HG03175 (cell line): ENCODE measurements at regions not wholly inside any gene's neighbourhood (a gene's known extent, or its start where the extent isn't known, plus 50 kb on each side); places are given as distances from the start of the nearest gene placed in this dataset.

Experiments
- ATAC-seq: cut with Tn5 transposase; IDR thresholded peaks from one replicate; pipeline ENCODE4 v1.9.1; 2021; ENCODE audit warnings: mild to moderate bottlenecking, moderate library complexity; ENCODE audit not compliant: unreplicated experiment

DNA sequence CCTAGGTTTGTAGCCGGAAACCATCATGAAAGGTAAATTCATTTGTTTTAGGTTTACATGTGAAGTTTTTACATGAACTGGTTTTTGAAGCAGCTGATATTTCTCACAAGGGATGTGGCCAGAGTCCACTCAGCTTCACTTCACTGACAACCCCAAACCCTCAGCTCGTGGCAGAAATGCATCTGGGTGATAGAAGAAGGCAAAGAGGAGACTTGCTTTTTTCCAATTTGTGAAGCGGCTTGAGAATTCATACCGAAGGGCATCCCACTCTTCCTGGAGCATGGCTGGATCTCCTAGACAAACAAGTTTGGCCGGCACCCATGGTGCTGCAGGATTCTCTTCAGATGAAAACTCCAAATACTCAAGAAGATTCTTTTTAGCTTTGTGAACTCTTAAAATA lies 392.8 kb upstream of the CNR1 start:
- no peak for ATAC-seq

DNA sequence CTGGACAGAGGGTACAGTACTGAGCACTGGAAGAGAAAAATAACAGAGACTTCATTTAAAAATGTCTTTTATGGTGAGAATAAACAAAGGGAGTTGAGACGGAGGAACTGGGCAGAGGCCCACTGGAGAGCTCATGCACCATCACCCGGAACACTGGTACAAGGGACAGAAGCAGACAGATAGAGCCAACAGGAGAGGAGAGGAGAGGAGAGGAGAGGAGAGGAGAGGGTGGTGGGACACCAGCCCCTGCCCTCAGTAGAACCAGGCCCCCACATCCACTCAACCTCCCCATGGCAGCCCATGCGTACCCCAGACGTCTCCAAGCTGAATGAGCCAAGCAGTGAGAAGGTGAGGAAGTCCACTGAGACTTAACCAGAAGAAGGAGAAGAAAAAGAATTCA lies 390.5 kb upstream of the CNR1 start:
- no peak for ATAC-seq

DNA sequence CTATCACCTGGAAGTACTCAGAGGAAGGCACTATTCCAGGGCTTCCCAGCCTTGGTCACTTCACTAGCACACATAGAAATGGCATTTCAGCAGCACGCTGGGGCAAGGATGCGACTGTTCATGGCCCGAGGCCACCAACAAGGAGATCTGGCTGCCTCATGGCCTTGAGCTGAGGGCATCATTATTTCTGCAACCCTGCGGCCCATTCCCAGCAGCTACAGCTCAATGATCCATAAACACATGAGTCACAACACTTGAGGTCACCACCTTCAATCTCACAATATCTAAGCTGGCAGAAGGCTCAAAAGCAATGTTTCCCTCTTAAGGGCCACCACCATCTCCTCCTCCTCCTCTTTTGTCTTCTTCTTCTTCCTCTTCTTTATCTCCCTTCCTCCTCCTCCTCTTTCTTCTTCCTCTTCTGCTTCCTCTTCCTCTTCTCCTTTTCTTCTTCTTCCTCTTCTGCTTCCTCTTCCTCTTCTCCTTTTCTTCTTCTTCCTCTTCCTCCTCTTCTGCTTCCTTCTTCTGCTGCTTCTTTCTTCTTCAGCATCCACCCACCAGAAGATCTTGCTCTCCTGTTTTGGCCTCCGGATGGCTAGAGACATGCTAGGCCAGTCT lies 382.9 kb upstream of the CNR1 start:
- no peak for ATAC-seq

DNA sequence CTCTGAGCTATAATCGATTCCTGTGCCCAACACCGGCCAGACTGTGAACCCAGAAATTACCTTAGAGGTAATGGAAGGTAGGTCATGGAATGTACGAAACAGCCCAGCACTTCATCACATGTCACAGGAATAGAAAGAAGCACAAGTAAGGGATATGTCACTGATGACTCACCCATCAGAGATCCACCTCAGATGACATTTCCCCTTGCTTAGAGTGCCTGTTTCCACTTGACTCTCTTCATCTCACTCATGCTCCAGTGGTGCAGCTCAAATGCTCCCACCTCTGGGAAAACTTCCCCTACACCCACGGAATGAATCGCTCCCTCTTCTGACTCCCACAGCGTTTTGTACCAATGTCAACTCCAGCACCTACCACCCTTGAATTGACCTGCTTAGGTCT lies 381.6 kb upstream of the CNR1 start:
- no peak for ATAC-seq

DNA sequence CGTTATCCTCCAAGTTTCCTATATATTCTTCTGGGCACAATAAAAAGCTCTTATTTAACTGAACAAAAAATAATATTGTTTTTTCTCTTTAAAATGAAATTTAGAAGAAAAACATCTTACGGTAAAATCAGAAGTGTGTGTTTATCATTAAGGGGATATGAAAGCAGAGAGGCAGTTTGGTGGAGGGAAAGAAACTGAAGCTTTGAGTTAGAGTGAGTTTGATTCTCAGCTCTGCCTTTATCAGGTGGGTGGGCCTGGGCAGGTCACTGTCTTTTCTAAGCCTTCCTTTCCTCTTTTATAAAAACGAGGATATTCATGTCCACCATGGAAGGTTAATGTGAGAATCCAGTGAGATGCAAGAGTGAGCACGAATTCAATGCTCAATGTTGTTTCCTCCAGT lies 379.8 kb upstream of the CNR1 start:
- ATAC-seq = no peak

DNA sequence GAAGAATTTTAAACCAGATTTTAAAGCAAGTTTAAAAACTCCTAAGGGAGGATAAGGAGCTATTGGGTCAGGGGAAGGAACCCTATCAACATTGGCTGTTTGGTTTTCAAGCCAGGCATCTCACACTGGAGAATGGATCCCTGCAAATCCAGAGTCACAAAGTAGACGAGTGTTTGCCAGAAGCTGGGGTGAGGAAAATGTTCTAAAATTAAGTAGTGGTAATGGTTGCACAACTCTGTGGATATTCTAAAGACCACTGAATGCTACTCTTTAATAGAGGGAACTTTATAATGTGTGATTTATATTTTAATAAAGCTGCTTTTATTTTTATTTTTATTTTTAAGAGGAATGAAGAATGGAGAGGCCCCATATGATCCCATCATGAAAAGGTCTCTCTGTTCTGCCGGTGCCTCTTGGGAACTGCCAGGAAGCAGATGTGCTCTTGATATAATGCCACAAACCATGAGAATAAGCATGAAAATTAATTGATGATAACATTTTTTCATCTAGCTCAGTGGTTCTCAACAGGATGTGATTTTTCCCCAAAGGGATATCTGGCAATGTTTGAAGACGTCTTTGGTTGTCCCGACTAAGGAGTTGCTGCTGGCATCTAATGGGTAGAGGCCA lies 379.0 kb upstream of the CNR1 start:
- no peak for ATAC-seq

DNA sequence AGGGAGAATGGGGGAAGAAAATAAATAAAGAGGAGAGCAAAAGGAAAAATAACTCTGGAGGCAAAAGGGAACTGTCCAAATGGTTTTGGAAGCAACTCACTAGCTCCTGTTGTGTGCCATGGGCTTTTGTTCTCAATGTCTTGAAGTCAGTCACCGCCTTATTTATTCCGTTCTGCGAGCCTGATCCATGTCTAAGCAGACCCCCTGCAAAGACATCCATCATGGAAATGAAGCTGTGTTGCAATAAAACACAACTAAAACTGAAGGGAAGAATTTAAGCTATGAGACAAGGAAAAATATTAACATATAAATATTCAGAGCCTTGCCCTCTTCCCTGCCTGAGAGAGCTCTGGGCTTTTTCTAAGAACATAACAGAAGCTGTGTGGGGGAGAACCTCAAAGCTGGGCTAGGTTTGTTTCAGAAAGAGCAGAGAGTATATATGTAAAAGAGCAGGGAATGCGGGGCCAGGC lies 373.2 kb upstream of the CNR1 start:
- ATAC-seq = no peak

DNA sequence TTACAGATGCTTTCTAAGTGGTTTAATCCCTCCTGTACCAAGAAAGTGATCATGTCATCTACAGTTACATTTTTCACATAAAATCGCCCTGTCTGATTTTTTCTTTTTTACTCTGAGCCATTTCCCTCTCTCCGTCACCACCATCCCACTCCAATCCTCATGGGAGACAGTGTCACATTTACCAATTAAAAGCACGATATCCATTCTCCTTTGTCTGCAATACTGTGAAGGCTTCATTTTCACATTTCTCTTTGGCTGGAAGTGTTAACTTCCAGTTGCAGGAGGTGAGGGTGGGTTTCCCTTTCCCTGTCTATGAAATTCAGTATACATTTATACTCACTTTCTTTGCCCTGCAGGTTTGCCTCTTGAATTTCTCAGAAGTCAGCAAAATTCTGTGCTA lies 372.7 kb upstream of the CNR1 start:
- ATAC-seq = no peak

DNA sequence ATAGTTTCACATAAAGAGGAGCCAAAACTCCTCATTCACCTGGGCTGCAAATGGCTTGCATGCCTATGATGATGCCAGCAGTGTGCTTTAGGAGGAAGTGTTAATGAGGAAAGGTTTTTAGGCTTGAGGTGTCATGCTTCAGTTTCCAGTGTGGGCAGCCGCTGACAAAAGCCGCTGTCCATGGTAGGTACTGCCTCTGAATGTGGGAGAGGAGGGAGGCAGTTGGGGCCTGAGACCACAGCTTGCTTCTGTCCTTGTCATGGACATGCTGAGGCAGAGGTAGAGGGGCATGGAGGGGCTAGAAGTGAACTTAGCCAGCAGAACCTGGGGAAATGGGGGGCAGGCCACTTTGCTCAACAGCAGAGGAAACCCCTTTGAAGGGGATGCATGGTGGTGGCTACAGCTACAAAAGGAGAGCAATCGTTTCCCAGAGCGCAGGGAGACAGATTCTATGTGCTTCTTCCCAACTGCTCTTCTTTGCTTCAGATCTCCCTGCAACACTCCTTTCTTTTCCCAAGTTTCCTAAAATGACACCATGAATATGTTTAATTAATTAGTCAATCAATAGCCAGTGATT lies 372.1 kb upstream of the CNR1 start:
- no peak for ATAC-seq

DNA sequence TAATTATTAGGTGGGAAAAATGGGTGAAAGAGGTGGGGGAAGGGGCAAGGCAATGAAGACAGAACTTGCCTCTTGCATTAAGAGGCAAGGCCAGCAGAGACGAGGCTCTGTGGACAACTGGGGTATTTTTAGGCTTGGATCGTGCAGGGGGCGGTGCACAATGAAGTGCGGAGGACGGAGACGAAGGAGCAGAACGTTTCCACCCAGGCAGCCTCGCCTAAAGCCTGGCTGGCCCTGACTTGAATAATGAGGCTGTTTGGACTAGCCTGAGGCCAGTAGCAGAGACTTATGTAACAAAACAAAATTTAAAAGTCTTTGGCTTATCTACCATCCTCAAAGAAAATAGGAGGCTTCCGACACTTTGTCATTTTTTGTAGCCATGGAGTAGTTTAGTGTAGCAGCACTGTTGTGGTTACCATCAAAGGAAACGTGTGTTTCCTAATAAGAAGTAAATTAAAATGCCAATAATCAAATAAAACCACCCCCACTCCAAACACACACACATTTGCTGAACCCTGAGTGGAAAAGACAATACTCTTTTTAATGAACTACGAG lies 370.0 kb upstream of the CNR1 start:
- ATAC-seq = no peak

DNA sequence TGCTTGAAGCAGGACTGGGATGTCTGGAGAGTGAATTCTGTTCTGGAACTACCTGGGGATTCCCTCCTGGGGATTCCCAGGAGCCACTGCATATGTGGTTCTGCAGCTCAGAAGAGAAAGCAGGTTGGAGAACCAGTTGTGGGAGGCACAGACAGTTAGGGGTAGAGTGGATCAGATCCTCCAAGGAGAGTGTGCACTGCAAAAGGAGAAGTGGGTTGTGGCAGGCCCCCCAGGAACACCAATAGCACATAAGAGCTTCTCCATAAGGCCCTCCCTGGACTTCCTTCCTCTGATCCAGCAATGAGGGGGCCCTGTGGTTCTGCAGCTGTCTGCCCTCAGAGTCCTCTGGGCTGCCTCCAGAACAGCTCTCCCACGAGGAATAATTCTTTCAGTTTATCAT lies 369.2 kb upstream of the CNR1 start:
- no peak for ATAC-seq

DNA sequence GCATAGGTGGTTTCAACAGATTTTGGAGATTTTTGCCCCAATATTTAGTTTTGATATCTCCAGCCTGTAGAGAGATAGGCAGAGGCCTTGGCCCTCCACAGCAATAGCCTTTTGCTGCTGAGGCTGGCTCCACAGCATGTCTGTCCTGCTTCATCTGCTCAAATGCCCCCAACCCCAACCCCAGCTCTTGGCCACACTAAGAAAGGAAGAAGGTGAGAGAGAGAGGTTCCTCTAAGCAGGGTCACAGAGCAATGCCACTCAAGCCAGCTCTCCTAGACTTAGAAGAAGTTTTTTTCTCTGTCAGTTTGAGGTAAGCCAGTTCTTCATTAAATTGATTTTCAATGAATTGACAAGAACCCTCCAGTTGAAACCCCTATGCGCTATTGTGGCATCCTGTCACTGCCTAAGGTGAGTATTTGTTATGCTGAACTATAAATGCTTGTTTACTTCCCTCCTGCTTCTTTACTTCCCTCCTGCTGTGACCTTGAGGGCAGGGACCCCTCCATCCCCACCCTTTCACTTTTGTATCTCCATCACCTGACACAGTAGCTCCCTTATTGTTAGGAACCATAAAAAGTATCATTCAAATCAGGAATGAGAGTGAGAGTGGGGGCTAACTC lies 366.2 kb upstream of the CNR1 start:
- no peak for ATAC-seq

DNA sequence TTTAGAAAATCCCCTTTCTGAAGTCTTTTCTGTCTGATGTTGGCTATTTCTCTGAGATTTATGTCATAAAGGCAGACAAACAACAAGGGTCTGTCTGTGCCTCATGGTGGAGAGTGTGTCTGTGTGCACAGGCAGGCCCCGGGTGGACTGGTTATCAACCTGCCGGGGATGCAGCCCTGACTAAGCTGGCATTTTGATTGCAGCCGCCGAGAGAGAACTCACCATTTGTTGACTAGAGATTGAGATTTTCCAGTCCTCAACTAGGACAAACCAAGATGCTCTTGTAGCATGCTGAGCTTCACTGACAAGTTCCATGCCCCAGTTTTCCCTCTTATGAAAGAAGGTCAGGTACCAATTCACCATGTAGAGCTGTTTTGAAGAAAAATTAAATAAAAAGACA lies 363.6 kb upstream of the CNR1 start:
- no peak for ATAC-seq

DNA sequence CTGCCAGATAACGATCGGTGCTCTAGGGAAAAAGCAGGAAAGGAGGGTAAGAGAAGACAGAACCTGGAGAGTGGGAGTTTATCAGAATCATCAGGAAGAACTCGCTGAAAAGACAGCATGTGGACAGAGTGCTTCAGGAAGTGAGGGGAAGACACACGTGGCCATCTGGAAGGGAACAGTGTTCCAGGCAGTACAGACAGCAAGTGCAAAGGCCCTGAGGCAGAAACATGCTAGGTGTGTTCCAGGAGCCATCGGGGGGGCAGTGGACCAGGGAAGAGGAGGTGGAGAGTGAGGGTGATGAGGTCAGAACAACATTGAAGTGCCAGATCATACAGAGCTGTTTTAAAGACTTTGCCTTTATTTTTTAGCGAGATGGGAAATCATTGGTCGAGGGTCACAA lies 354.3 kb upstream of the CNR1 start:
- ATAC-seq = no peak

DNA sequence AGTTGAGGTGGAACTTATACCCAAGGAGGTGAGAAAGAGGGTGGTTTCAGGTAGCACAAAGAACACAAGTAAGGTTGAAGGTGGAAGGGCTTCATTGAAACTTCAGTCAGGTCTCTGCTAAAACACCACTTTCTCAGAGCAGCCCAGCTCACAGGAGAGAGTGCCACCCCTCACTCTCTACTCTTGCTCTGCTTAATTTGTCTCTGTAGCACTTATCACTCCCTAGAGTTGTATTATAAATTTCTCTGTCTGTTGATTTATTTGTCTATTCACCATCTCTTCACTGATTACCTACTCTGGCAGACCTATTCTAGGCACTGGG lies 353.8 kb upstream of the CNR1 start:
- ATAC-seq = no peak

DNA sequence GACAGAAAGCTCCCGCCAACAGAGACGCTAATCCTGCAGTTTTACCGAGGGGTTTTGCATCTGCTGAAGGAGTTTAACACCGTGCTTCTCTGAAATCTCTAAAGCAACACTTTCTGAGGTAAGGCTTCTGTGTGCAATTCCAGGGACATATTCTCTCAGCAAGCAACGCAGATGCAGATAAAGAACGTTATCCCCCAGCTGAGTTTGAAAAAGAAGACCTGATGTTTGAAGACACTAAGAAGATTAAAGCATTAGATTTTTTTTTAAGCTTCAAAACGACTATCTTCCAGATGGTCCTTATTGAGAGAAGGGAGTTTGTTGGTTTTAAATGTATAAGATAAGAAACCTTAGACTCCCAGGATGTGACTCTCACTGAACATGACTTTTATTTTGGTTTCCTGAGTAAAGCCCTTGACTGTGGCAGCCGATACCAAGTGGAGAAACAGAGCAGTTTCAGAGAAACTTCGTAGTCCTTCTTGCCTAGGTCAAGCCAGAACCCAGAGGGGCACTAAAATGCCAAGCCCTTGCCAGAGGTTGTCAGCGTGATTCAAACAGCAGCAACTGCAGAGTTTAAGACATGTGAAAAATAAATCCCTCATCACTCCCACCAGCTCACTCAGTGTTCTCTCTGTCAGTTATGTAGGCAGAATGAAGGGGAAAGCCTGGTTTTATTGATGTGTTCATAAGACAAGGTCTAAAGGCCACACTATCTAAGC lies 353.3 kb upstream of the CNR1 start:
- no peak for ATAC-seq

DNA sequence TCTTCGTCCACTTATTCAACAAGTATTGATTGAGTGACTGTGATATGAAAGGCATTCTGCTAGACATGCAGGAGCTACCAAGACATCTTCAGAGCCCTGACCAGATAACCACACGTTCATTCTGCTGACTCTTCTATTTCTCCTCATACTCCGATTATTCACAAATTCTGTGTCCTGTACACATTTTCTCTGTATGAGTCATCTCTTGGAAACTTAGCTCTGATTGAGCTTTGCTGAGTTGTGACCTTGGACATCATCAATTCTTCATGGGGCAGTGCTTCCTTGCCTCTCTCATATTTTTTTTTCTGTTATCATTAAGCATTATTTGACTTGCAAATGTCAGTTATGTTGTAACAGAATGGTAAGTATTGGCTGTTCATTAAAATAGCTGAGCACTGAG lies 351.6 kb upstream of the CNR1 start:
- ATAC-seq = no peak

DNA sequence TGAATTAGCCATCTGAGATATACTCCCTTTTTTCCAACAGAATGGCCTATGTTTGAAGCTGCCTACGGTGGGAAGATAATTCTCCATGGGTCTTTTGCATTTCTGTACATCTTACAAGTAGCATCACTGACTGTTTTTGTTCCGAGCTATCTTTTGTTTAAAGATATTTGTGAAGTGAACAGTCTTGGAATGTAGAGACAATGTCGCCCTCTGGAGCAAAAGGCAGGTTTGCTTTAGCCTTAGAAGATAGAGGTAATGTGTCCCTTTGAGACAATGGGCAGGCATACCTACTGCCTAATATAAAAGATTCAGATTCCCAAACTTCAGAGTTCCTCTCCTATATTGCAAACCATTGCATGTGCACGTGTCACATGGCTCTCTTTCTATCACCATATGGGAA lies 347.8 kb upstream of the CNR1 start:
- no peak for ATAC-seq

DNA sequence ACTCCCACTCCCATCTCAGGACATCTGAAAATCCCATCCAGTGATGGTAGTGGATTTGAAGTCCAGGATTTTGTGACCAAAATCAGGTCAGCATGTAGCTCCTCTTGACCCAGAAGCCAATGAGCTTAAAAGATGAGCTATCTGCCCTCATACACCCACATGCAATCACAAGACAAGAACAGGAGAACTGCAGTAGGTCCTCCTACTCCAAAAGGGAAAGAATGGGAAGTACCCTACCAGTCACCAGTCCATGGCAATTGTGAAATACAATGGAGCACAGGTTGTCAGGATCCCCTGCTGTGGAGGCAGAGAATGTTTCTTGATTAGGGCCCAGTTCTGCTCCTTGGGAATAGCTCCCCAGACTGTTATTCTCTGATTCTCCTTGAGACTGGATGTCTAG lies 347.3 kb upstream of the CNR1 start:
- no peak for ATAC-seq

DNA sequence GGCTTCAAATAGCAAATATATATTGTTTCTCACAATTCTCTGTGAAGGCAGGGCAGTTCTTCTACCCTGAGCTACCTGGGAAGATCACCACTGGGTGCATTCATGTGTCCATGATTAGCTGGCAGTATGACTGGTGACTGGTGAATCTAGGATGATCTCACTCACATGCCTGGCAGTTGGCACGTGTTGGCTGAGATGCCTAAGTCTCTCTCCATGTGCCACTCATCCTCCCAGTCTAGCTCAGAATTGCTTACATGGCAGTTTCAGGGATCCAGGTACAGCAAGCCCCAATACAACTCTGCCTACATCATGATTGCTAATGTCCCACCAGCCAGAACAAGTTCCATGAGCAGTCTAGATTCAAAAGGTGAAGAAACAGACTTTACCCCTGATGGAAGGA lies 346.8 kb upstream of the CNR1 start:
- ATAC-seq = no peak

DNA sequence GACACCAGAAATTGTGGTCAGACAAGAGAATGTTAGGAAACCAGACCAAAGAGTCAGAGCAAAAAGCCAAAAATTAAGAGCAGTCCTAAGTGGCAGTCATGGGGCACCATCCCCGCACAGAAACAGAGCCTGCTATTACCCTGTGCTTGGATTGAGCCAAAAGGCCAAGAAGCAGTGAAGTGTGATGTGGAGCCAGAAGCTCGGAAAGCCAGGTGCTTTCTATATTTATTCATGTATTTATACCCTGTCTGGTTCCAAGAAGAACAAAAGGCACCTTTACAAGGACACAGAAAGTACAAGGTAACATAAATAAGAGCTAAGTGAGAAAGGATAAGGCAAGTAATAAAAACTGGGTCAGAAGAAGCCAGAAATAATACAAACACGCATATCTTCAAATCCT lies 336.2 kb upstream of the CNR1 start:
- no peak for ATAC-seq
